Pancreas (tissue), 10 donors: ENCODE measurements at regions not wholly inside any gene's neighbourhood (a gene's known extent, or its start where the extent isn't known, plus 50 kb on each side); places are given as distances from the start of the nearest gene placed in this dataset.

Experiments used
- ATAC-seq, 4 donors: fragments of 200-7000 bp; cut with Tn5 transposase; one replicate each; pipeline versions ENCODE4 v1.8.0 to v1.9.1; 2020; ENCODE audit warnings: mild to moderate bottlenecking in 4 of 4, moderate library complexity in 4 of 4
- DNase-seq, 6 donors: peaks; one replicate each; pipeline ENCODE4 v3.0.0-alpha.2; 2020
- FAIRE-seq: peaks from 2 replicates; lab custom pipeline; 2012; peaks lifted over from hg19 to GRCh38; lab: Jason Lieb, UNC
- H3K27ac ChIP-seq, 4 donors: fragments of 200-600 bp; sonication (generic); 1 replicate in 3 of 4; 2 replicates in 1 of 4; pipeline versions ENCODE4 v1.5.0 to v1.8.0; 2020
- H3K27me3 ChIP-seq, 4 donors: fragments of 200-600 bp; one replicate each; pipeline ENCODE4 v1.8.0; 2021
- H3K36me3 ChIP-seq, 3 donors: fragments of 200-600 bp; sonication (generic) in 1 of 3; one replicate each; pipeline versions ENCODE4 v1.5.0 to v1.8.0; 2020 to 2021
- H3K4me1 ChIP-seq, 3 donors: fragments of 200-600 bp; one replicate each; pipeline ENCODE4 v1.8.0; 2021
- H3K4me3 ChIP-seq, 4 donors: fragments of 200-600 bp; sonication (generic) in 2 of 4; one replicate each; pipeline versions ENCODE4 v1.5.0 to v1.8.0; 2020 to 2021
- H3K9me3 ChIP-seq, 4 donors: fragments of 200-600 bp; one replicate each; pipeline ENCODE4 v1.8.0; 2021
- WGBS, 2 donors: extraction: QIAGEN DNeasy Blood & Tissue Kit; methylation state at CpG; one replicate each; pipeline ENCODE4 v1.1.7; 2013; 5-methylcytosine and 5-hydroxymethylcytosine counted together
- intact Hi-C, 3 donors: fragments of 100-400 bp; cut with DNase I; formaldehyde crosslinking; loops; one replicate each; pipeline versions ENCODE4 v1.11.1 to v1.14.2; 2022
- TF ChIP-seq, protein P1 (sequence below), 4 donors: fragments of 200-600 bp; sonication (generic) in 3 of 4; IDR thresholded peaks; one replicate each; pipeline versions ENCODE4 v1.5.0 to v1.8.0; 2021; ENCODE audit warnings: antibody characterized with exemption in 4 of 4
- donor health status: healthy with polysubstance abuse.
- donor health status: DM: no; HTN: no; CAD: no; lungs with moderate emphysema.
- donor health status: DM: no; HTN: no; CAD: no.
- donor health status: control.
- donor health status: control.
- donor health status: Bipolar disorder and iron deficiency.
- donor health status: DM: yes; HTN: yes; CAD: no.
- donor health status: DM: no; HTN: no; CAD: no.
- donor health status: DM: no; HTN: no; CAD: no.
- donor health status: DM: yes; HTN: yes; CAD: no.

DNA sequence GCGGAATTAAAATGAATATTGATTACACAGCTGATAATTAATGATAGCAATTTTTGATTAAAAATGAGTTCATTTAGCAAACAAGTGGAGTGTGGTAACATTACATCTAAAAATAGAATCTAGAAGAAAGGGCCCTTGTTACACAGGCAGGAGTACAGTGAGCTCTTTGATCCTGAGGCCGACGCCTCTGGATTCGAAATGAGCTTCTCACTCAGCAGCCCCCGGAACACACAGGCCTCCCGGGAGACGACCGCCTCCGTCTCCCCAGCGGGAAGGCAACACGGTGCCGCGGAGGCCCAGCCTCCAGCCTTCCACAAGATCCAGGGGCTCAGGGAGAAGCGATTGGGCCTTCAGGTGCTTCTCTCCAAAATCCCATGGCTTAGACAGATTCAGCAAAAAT lies 379.1 kb downstream of the BRD1 start:
- DNase-seq (no peak), FAIRE-seq (no peak), ATAC-seq (no peak)
- Histone ChIP-seq H3K4me1 (no peaks in the 10 kb centered on the region), H3K4me3 (no peak overlapping the region), H3K27ac (no peak overlapping the region), H3K9me3 (no peaks in the 10 kb centered on the region), H3K36me3 (no peaks in the 10 kb centered on the region), H3K27me3 (peaks cover 0 to 21% (median 0%) of the 10 kb centered on the region in 4 donors)
- TF ChIP-seq, protein P1, sequence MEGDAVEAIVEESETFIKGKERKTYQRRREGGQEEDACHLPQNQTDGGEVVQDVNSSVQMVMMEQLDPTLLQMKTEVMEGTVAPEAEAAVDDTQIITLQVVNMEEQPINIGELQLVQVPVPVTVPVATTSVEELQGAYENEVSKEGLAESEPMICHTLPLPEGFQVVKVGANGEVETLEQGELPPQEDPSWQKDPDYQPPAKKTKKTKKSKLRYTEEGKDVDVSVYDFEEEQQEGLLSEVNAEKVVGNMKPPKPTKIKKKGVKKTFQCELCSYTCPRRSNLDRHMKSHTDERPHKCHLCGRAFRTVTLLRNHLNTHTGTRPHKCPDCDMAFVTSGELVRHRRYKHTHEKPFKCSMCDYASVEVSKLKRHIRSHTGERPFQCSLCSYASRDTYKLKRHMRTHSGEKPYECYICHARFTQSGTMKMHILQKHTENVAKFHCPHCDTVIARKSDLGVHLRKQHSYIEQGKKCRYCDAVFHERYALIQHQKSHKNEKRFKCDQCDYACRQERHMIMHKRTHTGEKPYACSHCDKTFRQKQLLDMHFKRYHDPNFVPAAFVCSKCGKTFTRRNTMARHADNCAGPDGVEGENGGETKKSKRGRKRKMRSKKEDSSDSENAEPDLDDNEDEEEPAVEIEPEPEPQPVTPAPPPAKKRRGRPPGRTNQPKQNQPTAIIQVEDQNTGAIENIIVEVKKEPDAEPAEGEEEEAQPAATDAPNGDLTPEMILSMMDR (IDR thresholded peaks at IDR 0.05): no peak
- 9 to 17% methylated on average over 14 of the region's 14 CpGs for WGBS, 2 donors
- intact Hi-C loops: no loop called here

DNA sequence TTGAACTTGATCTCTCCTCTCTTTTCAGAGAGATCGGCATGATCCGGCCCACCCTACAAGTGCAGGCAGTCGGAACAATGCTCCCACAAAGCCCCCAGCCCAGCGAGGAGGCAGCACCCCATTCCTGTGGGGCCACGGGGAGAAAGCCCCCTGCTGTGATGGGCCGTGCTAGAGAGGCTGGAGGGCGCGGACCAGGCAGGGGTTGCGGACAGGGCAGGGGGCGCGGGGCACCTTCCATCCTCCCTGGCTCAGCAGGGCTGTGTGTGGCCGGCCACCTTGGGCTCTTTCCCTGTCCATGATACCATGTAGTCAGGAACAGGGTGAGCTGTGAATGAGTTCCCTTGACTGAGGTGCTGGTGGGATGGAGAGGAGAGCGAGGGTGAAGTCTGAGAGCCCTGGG lies 379.8 kb downstream of the BRD1 start:
- no peak overlapping the region for H3K4me3 ChIP-seq
- intact Hi-C loops: no loop called here
- TF ChIP-seq, protein P1 (IDR thresholded peaks at IDR 0.05): no peak
- no peaks in the 10 kb centered on the region for H3K9me3 ChIP-seq
- DNase-seq (no peak), ATAC-seq (no peak), FAIRE-seq (no peak)
- peaks cover 0 to 21% (median 0%) of the 10 kb centered on the region in 4 donors for H3K27me3 ChIP-seq
- WGBS, 2 donors: 58 to 67% methylated on average over 13 of the region's 13 CpGs
- H3K36me3 ChIP-seq: no peaks in the 10 kb centered on the region
- H3K27ac ChIP-seq: no peak overlapping the region
- H3K4me1 ChIP-seq: no peaks in the 10 kb centered on the region

DNA sequence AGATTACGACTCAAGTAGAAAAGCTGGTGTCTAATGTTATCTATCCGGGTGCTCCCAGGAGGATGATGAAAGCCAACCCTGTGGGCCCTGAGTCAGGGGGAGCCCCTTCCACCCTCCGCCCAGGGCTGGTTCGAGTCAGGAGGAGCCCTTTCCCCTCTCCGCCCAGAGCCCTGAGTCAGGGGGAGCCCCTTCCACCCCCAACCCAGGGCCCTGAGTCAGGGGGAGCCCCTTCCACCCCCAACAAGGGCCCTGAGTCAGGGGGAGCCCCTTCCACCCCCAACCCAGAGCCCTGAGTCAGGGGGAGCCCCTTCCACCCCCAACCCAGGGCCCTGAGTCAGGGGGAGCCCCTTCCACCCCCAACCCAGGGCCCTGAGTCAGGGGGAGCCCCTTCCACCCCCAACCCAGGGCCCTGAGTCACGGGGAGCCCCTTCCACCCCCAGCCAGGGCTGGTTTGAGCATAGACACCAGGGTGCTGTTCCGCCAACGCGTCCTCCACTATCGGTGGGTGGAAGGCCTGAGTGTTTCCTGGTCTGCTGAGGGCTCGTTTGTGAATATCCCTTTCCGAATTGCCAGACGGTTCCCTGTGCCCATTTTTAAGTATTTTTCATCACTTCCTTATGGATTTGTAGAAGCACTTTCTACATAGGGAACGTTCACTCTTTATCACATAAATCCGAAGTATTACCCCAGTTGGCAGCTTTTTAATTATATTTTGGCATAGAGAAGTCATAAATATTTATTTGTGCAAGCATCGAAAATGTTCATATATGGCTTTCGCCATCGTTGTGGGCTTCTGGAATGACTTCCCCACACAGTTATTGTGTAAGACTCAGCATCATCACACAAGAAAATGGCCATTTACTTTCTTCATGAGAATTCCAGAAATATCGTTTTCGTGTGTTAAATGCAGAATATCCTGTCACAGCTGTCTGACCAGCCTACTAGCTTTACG lies 380.6 kb downstream of the BRD1 start:
- H3K36me3 ChIP-seq: no peaks in the 10 kb centered on the region
- intact Hi-C loops: no loop called here
- WGBS, 2 donors: 53 to 59% methylated on average over 21 of the region's 21 CpGs
- H3K9me3 ChIP-seq: no peaks in the 10 kb centered on the region
- DNase-seq (no peak), FAIRE-seq (no peak), ATAC-seq (no peak)
- no peak overlapping the region for H3K27ac ChIP-seq
- H3K4me3 ChIP-seq: no peak overlapping the region
- TF ChIP-seq, protein P1 (IDR thresholded peaks at IDR 0.05): no peak
- peaks cover 0 to 21% (median 0%) of the 10 kb centered on the region in 4 donors for H3K27me3 ChIP-seq
- H3K4me1 ChIP-seq: no peaks in the 10 kb centered on the region

DNA sequence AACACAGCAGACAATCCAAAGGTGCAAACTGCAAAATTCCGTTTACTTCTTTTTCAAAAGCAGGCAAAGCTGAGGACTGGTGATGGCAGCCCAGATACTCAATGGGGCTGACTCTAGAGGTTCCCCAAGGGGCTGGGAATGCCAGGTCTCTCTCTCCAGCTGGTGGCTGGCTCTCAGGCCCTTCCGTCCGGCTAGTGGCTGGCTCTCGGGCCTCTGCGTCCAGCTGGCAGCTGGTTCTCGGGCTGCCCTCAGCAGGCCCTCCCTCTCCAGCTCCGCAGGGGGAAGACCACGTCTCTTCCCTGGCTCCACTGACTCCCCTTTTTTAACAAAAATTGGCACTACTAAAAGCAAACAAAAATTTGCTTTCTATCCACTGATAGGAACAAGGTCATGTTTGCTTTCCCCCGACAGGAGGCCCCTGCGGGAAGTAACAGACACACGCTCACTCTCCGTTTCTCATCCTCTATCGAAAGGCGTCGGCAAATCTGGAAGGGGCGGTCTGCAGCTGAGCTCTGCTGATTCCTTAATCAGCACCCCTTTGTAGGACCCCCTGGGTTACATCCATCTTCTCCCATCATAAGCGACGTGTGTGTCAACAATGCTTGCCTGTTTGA lies 381.4 kb downstream of the BRD1 start:
- no peaks in the 10 kb centered on the region for H3K36me3 ChIP-seq
- H3K27me3 ChIP-seq: peaks cover 0 to 21% (median 0%) of the 10 kb centered on the region in 4 donors
- FAIRE-seq (no peak), DNase-seq (no peak), ATAC-seq (no peak)
- TF ChIP-seq, protein P1 (IDR thresholded peaks at IDR 0.05): no peak
- no peak overlapping the region for H3K4me3 ChIP-seq
- H3K27ac ChIP-seq: no peak overlapping the region
- intact Hi-C loops: no loop called here
- H3K4me1 ChIP-seq: no peaks in the 10 kb centered on the region
- WGBS, 2 donors: 19 to 22% methylated on average over 18 of the region's 18 CpGs
- H3K9me3 ChIP-seq: no peaks in the 10 kb centered on the region
